Right kidney (tissue), 1 donor: ENCODE measurements at regions not wholly inside any gene's neighbourhood (a gene's known extent, or its start where the extent isn't known, plus 50 kb on each side); places are given as distances from the start of the nearest gene placed in this dataset.
"Not testable (repeated sequence)": the region's sequence is repeated elsewhere in the genome, so short reads cannot be mapped to it uniquely, and the experiment has no call there.

Experiments
- DNase-seq: peaks from one replicate; pipeline ENCODE4 v3.0.0-alpha.2; 2016

- no peak for DNase-seq
Measured at GRCh38 chr2:88396209-88396608, 56.3 kb downstream of the FOXI3 start.

- no peak for DNase-seq
Measured at GRCh38 chr2:88377641-88377991, 74.9 kb downstream of the FOXI3 start.

DNA sequence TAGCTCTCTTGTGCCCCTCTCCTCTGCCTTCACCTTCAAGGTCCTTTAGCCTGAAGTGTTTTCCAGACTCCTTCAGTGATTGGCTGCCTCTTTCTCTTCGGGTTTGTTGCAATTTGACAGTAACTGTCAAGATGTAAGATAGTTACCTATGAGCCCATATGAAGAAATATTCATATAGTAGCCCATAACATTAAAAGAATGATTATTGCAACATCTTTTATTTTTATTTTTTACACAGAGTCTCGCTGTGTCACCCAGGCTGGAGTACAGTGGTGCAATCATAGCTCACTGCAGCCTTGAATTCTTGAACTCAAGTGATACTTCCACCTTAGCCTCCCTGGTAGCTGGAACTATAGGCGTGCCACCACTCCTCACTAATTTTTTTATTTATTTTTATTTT is 80.5 kb downstream of the FOXI3 start:
- no peak for DNase-seq

- DNase-seq: not testable (repeated sequence)
Measured at GRCh38 chr2:88365408-88365807, 87.1 kb downstream of the FOXI3 start.

DNA sequence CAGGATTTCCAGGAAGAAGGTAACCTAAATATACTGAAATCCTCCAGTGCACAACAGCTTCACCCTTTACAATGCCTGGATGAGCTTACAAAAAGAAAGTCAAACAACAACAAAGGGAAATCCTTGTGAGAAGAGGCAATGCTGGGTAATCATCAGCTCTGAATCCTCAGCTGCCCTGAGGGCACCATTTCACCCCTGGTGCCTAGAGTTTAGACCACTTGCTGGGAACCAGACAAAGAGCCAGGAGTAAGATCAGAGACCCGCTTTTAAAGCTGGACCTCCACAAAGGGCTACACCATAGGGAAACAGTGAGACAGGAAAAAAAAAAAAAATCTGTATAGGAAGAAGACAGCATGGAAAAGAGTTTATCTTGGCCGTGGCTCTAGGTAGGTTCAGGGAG is 97.0 kb downstream of the FOXI3 start:
- no peak for DNase-seq

DNA sequence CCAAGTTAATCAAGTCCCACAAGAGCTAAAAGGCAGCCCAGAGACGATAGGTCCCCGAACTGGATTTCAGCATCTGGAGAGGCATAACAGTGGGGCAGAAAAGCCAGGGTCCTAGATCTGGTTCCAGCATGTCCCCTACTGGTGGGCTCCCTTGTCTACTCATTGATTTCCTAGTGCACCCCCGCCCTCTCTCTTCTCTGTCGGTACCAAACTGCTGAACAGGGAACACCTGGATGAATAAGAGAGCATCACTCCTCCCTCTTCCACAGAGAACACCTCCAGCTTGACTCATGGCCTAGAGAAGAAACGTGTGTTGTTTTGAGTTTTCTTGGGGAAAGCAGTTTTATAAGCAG is 101.3 kb downstream of the FOXI3 start:
- no peak for DNase-seq

DNA sequence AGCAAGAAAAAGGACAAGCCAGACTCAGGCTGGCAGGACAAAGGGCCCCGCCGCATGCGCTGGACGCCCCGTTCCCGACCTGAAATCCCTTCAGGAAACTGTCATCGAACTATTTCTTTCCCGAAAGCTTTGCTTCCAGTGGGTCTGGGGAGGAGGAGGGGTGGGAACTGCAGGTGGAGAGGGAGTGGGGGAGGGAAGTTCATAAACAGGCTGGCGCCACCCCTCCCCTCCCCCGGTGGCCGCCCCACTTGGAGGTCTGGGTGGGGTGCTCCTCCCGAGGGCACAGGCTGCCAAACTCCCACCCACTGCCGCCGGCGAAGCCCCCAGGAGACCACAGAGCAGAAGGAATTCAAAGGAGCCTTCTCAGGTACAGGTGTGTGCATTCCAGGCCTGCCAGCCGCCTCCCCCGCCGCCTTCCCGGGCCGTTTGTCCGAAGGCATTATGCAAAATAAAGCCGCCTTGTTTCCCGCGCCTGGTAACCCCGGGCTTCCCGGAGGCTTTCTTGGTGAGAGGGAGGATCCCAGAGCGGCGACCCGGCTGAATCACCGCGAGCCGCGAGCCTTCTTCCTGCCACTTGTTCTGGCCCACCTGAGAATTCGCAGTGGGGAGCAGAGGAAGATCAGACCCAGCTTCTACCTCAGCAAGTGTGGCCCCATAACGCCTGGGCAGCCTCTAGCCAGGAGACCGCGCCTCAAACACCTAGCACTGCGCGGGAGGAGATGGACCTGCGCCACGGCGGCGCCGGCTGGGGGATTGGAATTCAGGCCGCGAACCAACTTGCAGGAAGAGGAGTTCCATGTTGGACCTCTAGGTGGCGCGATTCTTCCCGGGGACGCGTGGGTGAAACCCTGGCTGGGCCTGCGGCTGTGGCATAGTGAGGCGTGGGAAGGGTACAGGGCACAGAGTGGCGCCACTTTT is 101.9 kb downstream of the FOXI3 start:
- DNase-seq: peak; percentile 69

DNA sequence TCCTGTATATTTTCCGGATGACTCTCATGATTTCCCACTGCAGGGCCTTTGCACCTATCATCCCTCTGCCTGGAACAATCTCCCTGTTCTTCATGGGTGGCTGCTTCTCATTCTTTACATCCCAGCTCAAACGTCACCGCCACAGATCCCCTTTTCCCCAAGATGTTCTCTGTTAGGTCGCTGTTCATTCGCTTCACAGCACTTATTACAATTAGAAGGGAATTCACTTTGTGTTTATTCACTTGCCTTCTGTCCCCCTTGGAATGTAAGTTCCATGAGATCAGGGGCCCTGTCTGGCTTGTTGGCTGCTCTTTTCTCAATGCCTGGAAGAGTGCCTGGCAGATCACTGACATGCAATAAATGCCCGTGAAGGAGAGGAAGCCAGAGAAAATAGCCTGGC is 106.7 kb downstream of the FOXI3 start:
- DNase-seq: no peak

DNA sequence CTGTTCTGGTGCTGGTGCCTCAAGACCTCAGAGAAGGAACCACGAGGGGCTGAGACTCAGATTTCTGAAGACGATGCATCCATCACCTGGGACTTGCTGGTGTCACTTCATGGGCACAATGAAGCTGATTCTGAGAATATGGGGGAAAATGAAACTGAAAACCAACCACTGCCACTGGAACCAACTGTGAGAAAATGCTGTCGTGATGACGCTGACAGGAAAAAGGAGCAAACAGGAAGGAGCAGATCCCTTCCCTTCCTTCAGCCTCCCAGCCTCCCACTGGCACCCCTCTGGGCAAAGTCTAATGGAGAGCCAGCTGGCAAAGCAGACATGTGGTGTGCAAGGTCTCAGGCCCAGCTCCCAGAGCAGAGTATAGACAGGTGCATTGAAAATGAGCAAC is 109.7 kb downstream of the FOXI3 start:
- no peak for DNase-seq

- no peak for DNase-seq
Measured at GRCh38 chr2:88334418-88334817, 118.1 kb downstream of the FOXI3 start.

GRCh38 chr2:88331239-88331638 is 121.3 kb downstream of the FOXI3 start:
- DNase-seq: no peak

DNA sequence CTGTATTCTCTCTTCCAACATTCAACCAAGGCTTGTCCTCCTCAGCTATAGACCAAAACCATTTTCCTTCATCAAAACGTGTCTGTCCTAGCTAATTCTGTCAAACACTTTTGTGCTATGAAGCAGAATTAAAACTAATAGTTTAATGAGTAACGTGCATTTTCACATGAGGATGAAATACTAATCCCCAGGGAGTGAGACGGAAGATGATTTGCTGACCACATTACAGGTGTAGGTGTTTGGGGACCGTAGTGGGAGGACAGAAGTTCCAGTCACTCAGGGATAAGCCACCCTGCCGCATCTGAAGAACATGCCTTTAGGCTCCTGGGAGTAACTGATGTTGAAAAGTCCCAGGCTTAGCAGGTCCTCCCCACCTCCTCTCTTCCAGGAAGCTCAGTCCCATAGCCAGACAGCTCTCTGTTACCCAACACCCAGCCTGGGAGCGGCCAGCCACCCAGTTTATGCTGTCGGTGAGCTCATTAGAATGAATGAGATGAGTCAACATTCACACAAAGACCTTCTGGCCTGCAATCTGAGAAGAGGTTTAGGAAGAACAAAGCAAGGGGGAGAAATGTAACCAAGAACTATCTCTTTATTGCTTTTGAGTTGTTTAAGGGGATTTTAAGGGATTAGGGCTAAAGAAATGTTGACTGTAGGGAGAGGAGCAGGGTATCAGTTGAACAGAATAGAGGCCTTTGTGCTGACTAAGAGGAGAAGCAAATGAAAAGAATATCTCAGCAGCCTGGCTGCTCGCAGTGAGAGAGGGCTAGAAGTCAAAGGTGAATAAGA is 122.5 kb downstream of the FOXI3 start:
- DNase-seq: no peak

DNA sequence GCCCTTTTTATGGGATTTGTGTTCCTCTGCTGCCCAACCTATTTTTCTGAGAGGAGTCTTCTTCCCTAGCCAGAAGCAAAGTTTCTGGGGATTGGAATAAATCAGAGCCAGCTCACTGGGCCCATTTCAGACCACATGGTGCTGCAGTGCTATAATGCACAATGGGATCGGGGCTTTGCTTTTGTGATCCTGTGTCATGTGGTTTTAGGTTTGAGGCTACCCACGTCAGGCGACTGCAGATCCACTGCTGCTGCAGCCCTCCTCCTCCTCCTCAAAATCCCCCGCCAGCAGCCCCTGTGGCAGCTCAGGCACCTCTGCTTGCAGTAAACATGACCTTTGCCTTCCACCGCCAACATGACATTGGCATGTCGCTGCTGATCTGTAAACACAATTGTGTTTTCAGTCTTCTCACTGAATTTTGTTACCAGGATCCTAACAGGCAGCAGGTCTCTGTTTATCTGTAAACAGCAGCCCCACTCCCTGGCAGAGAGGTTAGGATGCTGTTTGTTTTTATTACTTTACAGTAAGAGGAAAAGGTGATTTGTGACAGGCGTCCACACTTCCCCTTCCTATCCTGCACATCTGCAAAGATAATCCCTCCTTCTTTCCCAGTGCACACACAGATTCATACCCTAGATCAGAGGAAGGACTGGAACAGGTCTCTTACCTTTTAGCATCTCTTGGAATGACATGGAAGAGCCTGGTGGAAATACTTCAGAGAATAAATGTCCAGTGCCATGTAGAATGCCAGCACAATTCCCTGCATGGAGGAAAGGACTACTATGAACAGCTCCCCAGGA is 130.8 kb downstream of the FOXI3 start:
- no peak for DNase-seq

- DNase-seq: no peak
Measured at GRCh38 chr2:88320076-88320773, 132.3 kb downstream of the FOXI3 start.

DNA sequence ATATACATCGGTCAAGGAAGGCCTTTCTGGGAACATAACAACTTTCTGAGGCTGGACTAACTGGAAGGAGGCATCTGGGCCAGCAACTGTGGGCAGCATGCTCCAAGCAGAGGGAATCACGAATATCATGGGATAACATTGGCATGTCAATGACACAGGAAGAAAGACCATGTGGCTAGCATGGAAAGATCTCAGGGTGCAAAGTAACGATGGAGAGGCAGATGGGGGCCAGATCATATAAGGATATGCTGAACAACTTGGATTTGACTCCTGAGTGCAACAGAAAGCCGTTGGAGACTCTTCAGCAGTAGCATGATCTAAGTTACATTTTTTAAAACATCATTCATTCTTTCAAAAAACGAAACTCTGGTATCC is 133.6 kb downstream of the FOXI3 start:
- DNase-seq: no peak

DNA sequence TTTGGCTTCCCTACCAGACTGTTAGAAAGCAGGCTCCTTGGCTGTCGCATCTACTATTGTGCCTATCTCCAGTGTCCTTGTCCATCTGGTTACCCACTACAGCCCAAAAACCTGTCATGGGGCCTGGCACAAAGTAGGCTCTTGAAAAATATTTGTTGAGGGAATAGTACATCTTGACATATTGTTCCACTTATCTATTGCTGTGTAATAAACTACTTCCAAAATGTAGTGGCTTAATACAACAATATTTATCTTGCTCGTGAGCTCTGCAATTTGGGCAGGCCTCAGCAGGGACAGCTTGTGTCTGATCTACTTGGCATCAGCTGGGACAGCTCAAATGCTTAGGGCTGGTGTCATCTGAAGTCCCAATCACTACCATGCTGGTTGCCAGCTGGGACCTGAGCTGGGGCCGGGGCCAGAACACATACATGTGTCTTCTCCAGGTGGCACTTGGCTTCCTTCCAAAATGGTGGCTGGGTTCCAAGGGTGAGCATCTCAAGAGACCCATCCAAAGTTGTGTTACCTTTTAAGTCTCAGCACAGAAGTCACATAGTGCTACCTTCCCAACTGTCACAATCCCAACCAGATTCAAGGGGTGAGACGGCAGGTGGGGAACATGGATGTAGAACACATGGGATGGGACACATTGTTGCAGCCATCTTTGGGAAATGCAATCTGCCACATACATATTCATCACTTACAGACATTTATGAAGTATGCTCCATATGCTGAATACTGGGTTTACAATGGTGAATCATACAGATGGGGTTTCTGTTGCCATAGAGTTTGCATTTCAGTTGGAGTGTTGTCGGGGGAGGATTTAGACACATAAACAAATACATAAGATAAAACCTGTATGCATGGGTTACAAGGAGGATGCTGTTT is 134.2 kb downstream of the FOXI3 start:
- no peak for DNase-seq

GRCh38 chr2:88310787-88311186 is 140.6 kb downstream of the THNSL2 start:
- DNase-seq: no peak

- DNase-seq: no peak
Measured at GRCh38 chr2:88307817-88308216, 137.7 kb downstream of the THNSL2 start.

- DNase-seq: no peak
Measured at GRCh38 chr2:88303865-88304264, 133.7 kb downstream of the THNSL2 start.

- no peak for DNase-seq
Measured at GRCh38 chr2:88296247-88296646, 126.1 kb downstream of the THNSL2 start.

DNA sequence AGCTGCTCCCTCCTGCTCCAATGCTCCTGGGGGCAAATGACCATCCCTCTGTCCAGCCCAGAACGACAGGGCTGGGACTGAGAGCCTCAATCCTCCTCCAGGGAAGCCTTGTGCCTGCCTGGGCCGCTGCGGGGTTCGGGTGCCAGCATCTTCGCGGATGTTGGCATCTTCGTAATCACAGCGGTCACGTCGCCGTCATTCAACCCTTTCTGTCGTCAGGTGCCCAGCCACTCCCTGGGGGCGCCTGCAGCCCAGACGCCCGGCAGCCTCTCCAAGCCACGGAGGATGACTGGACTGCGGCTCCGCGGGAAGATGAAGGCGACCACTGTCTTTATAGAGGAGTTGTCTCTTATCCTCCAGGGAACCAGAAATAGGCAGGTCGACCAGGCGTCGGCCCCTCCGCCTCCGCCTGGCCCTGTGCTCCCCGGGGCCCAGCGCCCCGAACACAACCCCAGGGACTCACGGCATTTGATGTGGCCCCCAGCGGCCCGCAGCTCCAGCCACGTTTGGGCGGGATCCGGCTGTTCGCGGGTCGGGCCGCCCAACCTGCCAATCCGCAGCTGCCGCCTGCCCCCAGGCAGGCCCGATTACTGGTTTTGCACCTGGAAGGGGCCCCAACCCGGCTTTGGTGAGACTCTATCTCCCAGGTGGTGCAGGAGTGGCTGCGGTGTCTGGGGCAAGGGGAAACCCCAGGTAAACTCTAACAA is 113.9 kb downstream of the THNSL2 start:
- peak; percentile 5 for DNase-seq
